OCI-LY1 (cell line): ENCODE measurements at regions not wholly inside any gene's neighbourhood (a gene's known extent, or its start where the extent isn't known, plus 50 kb on each side); places are given as distances from the start of the nearest gene placed in this dataset.

Experiments used
- H2AFZ ChIP-seq: fragments of 200-600 bp; sonication (generic), shearing (Covaris generic); 2 replicates; pipeline ENCODE4 v1.6.0; 2014; ENCODE audit warnings: antibody characterized with exemption, mild to moderate bottlenecking, low read length
- H3F3A ChIP-seq: fragments of 200-600 bp; sonication (generic), shearing (Covaris generic); 2 replicates; pipeline ENCODE4 v1.6.0; 2014; ENCODE audit warnings: mild to moderate bottlenecking, antibody characterized with exemption, low read length, moderate library complexity; ENCODE audit not compliant: insufficient read depth
- H3K27ac ChIP-seq: fragments of 200-600 bp; sonication (generic); 2 replicates; pipeline ENCODE4 v1.5.1; 2014; ENCODE audit warnings: low read length, mixed run types, mild to moderate bottlenecking, low read depth; ENCODE audit not compliant: poor library complexity, severe bottlenecking
- H3K27me3 ChIP-seq: fragments of 200-600 bp; sonication (generic); 2 replicates; pipeline ENCODE4 v1.6.0; 2014; ENCODE audit warnings: antibody characterized with exemption, mild to moderate bottlenecking, low read length, moderate library complexity; ENCODE audit not compliant: insufficient read depth
- H3K36me3 ChIP-seq: fragments of 200-600 bp; sonication (generic); 2 replicates; pipeline ENCODE4 v1.6.1; 2014; ENCODE audit warnings: mild to moderate bottlenecking, antibody characterized with exemption, low read length, moderate library complexity, mixed read lengths; ENCODE audit not compliant: insufficient read depth
- H3K4me1 ChIP-seq: fragments of 200-600 bp; sonication (generic); 2 replicates; pipeline ENCODE4 v1.5.1; 2014; ENCODE audit warnings: mild to moderate bottlenecking, low read length, moderate library complexity; ENCODE audit not compliant: insufficient read depth, severe bottlenecking
- H3K4me2 ChIP-seq: fragments of 200-600 bp; sonication (generic), shearing (Covaris generic); 2 replicates; pipeline ENCODE4 v1.6.1; 2014; ENCODE audit warnings: low read length
- H3K4me3 ChIP-seq: fragments of 200-600 bp; sonication (generic); 2 replicates; pipeline ENCODE4 v1.5.1; 2014; ENCODE audit warnings: low read length, low read depth, mild to moderate bottlenecking, mixed read lengths; ENCODE audit not compliant: poor library complexity, severe bottlenecking
- H3K79me2 ChIP-seq: fragments of 200-600 bp; shearing (Covaris generic); 2 replicates; pipeline ENCODE4 v1.6.1; 2016; ENCODE audit warnings: mixed run types, low read length, mixed read lengths; ENCODE audit not compliant: insufficient read depth
- H3K9ac ChIP-seq: fragments of 200-600 bp; sonication (generic), shearing (Covaris generic); 2 replicates; pipeline ENCODE4 v1.6.1; 2014; ENCODE audit warnings: mild to moderate bottlenecking, low read length, mixed read lengths
- H3K9me2 ChIP-seq: fragments of 200-600 bp; sonication (generic), shearing (Covaris generic); 2 replicates; pipeline ENCODE4 v1.6.1; 2014; ENCODE audit warnings: low read depth, mild to moderate bottlenecking, low read length, mixed read lengths
- H3K9me3 ChIP-seq: fragments of 200-600 bp; shearing (Covaris generic); 2 replicates; pipeline ENCODE4 v1.6.1; 2014; ENCODE audit warnings: low read length, mixed read lengths
- H4K20me1 ChIP-seq: fragments of 200-600 bp; sonication (generic), shearing (Covaris generic); 2 replicates; pipeline ENCODE4 v1.6.0; 2016; ENCODE audit warnings: mild to moderate bottlenecking, low read length; ENCODE audit not compliant: insufficient read depth
- EZH2 ChIP-seq: fragments of 200-600 bp; sonication (generic), shearing (Covaris generic); IDR thresholded peaks from 2 replicates; pipeline ENCODE4 v1.8.0; 2017; ENCODE audit warnings: borderline replicate concordance, mixed run types, mild to moderate bottlenecking, antibody characterized with exemption, low read length, moderate library complexity, mixed read lengths
- TF ChIP-seq, protein P1 (sequence below): fragments of 200-600 bp; sonication (generic), shearing (Covaris generic); IDR thresholded peaks from 2 replicates; pipeline ENCODE4 v1.5.1; 2017; ENCODE audit warnings: mild to moderate bottlenecking, antibody characterized with exemption, low read length, moderate library complexity, mixed read lengths

GRCh38 chr7:46835556-46835955, 746.4 kb downstream of the TNS3 start:
- 0 out of 2 replicates have a peak, but pooled peaks cover 2% of the 10 kb centered on the region for H3K9me3 ChIP-seq
- no peaks in the 10 kb centered on the region for H4K20me1 ChIP-seq
- H3K4me2 ChIP-seq, result no peak overlapping the region
- no peak overlapping the region for H2AFZ ChIP-seq
- no peaks in the 10 kb centered on the region for H3K36me3 ChIP-seq
- no peak overlapping the region for H3K27ac ChIP-seq
- H3K4me1 ChIP-seq, result no peaks in the 10 kb centered on the region
- H3K9ac ChIP-seq, result no peak overlapping the region
- H3K9me2 ChIP-seq, result no peaks in the 10 kb centered on the region
- H3F3A ChIP-seq, result no peaks in the 10 kb centered on the region
- no peaks in the 10 kb centered on the region for H3K79me2 ChIP-seq
- H3K4me3 ChIP-seq, result no peak overlapping the region
- no peak for TF ChIP-seq EZH2
- TF ChIP-seq, protein P1, sequence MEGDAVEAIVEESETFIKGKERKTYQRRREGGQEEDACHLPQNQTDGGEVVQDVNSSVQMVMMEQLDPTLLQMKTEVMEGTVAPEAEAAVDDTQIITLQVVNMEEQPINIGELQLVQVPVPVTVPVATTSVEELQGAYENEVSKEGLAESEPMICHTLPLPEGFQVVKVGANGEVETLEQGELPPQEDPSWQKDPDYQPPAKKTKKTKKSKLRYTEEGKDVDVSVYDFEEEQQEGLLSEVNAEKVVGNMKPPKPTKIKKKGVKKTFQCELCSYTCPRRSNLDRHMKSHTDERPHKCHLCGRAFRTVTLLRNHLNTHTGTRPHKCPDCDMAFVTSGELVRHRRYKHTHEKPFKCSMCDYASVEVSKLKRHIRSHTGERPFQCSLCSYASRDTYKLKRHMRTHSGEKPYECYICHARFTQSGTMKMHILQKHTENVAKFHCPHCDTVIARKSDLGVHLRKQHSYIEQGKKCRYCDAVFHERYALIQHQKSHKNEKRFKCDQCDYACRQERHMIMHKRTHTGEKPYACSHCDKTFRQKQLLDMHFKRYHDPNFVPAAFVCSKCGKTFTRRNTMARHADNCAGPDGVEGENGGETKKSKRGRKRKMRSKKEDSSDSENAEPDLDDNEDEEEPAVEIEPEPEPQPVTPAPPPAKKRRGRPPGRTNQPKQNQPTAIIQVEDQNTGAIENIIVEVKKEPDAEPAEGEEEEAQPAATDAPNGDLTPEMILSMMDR, result no peak
- H3K27me3 ChIP-seq, result no peaks in the 10 kb centered on the region

DNA sequence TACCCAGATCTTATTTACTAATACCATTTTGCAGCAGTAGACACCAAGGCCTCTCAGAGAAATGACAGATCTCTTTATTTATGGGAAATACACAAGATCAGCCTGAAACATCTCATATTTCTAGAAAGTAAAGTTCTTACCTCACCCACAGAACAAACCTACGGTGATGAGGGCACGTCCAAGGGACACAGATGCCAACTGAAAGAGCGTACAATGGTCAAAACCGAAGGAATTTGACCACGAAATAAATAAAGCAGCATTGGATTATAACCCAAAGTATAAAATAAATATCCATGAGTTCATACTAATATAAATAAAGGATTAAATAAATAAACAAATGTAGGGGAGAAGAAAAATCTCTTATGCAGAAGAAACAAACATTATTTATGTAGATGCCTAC, 747.0 kb downstream of the TNS3 start:
- no peak overlapping the region for H3K9ac ChIP-seq
- H3K9me2 ChIP-seq, result no peaks in the 10 kb centered on the region
- no peak overlapping the region for H3K27ac ChIP-seq
- no peak overlapping the region for H2AFZ ChIP-seq
- 0 out of 2 replicates have a peak, but pooled peaks cover 2% of the 10 kb centered on the region for H3K9me3 ChIP-seq
- H4K20me1 ChIP-seq, result no peaks in the 10 kb centered on the region
- TF ChIP-seq, protein P1, result no peak
- no peak for TF ChIP-seq EZH2
- H3K79me2 ChIP-seq, result no peaks in the 10 kb centered on the region
- no peak overlapping the region for H3K4me2 ChIP-seq
- no peaks in the 10 kb centered on the region for H3F3A ChIP-seq
- H3K36me3 ChIP-seq, result no peaks in the 10 kb centered on the region
- no peak overlapping the region for H3K4me3 ChIP-seq
- no peaks in the 10 kb centered on the region for H3K27me3 ChIP-seq
- no peaks in the 10 kb centered on the region for H3K4me1 ChIP-seq

DNA sequence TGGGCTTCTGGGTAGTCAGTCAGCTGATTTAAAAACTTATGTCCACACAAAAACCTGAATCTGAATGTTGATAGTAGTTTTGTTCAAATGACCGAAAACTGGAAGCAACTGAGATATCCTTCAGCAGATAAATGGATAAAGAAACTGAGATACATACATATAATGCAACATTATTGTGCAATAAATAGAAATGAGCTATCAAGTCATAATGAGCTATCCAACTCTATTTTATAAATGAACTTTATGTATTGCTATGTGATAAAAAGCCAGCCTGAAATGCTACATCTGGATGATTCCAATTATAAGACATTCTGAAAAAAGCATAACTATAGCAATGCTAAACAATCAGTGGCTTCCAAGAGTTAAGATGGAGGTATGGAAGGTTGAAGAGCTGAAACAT, 748.7 kb downstream of the TNS3 start:
- H3K9ac ChIP-seq, result no peak overlapping the region
- H2AFZ ChIP-seq, result no peak overlapping the region
- no peaks in the 10 kb centered on the region for H3K36me3 ChIP-seq
- H3K4me3 ChIP-seq, result no peak overlapping the region
- H3K27ac ChIP-seq, result no peak overlapping the region
- no peaks in the 10 kb centered on the region for H3F3A ChIP-seq
- no peaks in the 10 kb centered on the region for H3K4me1 ChIP-seq
- TF ChIP-seq, protein P1, result no peak
- no peak for TF ChIP-seq EZH2
- no peaks in the 10 kb centered on the region for H3K79me2 ChIP-seq
- no peaks in the 10 kb centered on the region for H3K9me2 ChIP-seq
- H3K9me3 ChIP-seq, result 0 out of 2 replicates have a peak, but pooled peaks cover 2% of the 10 kb centered on the region
- H3K27me3 ChIP-seq, result no peaks in the 10 kb centered on the region
- no peaks in the 10 kb centered on the region for H4K20me1 ChIP-seq
- H3K4me2 ChIP-seq, result no peak overlapping the region
